Nephron progenitor cell (in vitro differentiated cells): ENCODE measurements at regions not wholly inside any gene's neighbourhood (a gene's known extent, or its start where the extent isn't known, plus 50 kb on each side); places are given as distances from the start of the nearest gene placed in this dataset.

ENCODE experiments used
- DNase-seq: peaks from one replicate; pipeline ENCODE4 v3.0.0; 2021
- H3K27ac Mint-ChIP-seq: 2 replicates; pipeline ENCODE4 v1.8.0; 2021; ENCODE audit warnings: mild to moderate bottlenecking, moderate library complexity, mixed read lengths
- H3K27me3 Mint-ChIP-seq: 2 replicates; pipeline ENCODE4 v1.8.0; 2021; ENCODE audit warnings: mild to moderate bottlenecking, low read depth, mixed read lengths; ENCODE audit not compliant: poor library complexity
- H3K36me3 Mint-ChIP-seq: 2 replicates; pipeline ENCODE4 v1.8.0; 2021; ENCODE audit warnings: low read depth, mixed read lengths
- H3K4me1 Mint-ChIP-seq: 2 replicates; pipeline ENCODE4 v1.8.0; 2021; ENCODE audit warnings: mixed read lengths
- H3K4me3 Mint-ChIP-seq: 2 replicates; pipeline ENCODE4 v1.8.0; 2021; ENCODE audit warnings: mild to moderate bottlenecking, moderate library complexity, mixed read lengths
- H3K9me3 Mint-ChIP-seq: 2 replicates; pipeline ENCODE4 v1.8.0; 2021; ENCODE audit warnings: mild to moderate bottlenecking, moderate library complexity, mixed read lengths
- CTCF ChIP-seq: fragments of 200-600 bp; sonication (generic); IDR thresholded peaks from 2 replicates; pipeline ENCODE4 v1.5.0; 2021; ENCODE audit warnings: antibody characterized with exemption

GRCh38 chr6:167470101-167470835 lies 145.4 kb downstream of the TTLL2 start:
- H3K9me3 Mint-ChIP-seq: no peaks in the 10 kb centered on the region
- H3K4me3 Mint-ChIP-seq: no peak overlapping the region
- H3K4me1 Mint-ChIP-seq: peaks cover 41% of the 10 kb centered on the region
- DNase-seq: no peak
- no peak overlapping the region for H3K27ac Mint-ChIP-seq
- no peak for TF ChIP-seq CTCF
- no peaks in the 10 kb centered on the region for H3K36me3 Mint-ChIP-seq
- H3K27me3 Mint-ChIP-seq: peaks cover 7% of the 10 kb centered on the region

GRCh38 chr6:167470836-167471547 lies 146.1 kb downstream of the TTLL2 start:
- Mint-ChIP-seq H3K36me3 (no peaks in the 10 kb centered on the region), H3K9me3 (no peaks in the 10 kb centered on the region), H3K27me3 (peaks cover 7% of the 10 kb centered on the region), H3K4me1 (peaks cover 39% of the 10 kb centered on the region), H3K4me3 (no peak overlapping the region), H3K27ac (no peak overlapping the region)
- DNase-seq: no peak
- TF ChIP-seq CTCF: no peak

GRCh38 chr6:167471548-167471930 lies 146.7 kb downstream of the TTLL2 start:
- Mint-ChIP-seq H3K4me3 (no peak overlapping the region), H3K36me3 (no peaks in the 10 kb centered on the region), H3K27ac (no peak overlapping the region), H3K9me3 (no peaks in the 10 kb centered on the region), H3K27me3 (peaks cover 7% of the 10 kb centered on the region), H3K4me1 (peaks cover 44% of the 10 kb centered on the region)
- TF ChIP-seq CTCF: no peak
- DNase-seq: no peak

- H3K9me3 Mint-ChIP-seq: no peaks in the 10 kb centered on the region
- no peak for TF ChIP-seq CTCF
- H3K4me1 Mint-ChIP-seq: peaks cover 44% of the 10 kb centered on the region
- no peak overlapping the region for H3K4me3 Mint-ChIP-seq
- no peak overlapping the region for H3K27ac Mint-ChIP-seq
- peaks cover 7% of the 10 kb centered on the region for H3K27me3 Mint-ChIP-seq
- H3K36me3 Mint-ChIP-seq: no peaks in the 10 kb centered on the region
- no peak for DNase-seq
These were observed 147.3 kb downstream of the TTLL2 start for GRCh38 chr6:167472148-167472547.

GRCh38 chr6:167472880-167473279 lies 148.0 kb downstream of the TTLL2 start:
- DNase-seq: no peak
- H3K4me3 Mint-ChIP-seq: no peak overlapping the region
- no peak overlapping the region for H3K27ac Mint-ChIP-seq
- H3K36me3 Mint-ChIP-seq: no peaks in the 10 kb centered on the region
- peaks cover 44% of the 10 kb centered on the region for H3K4me1 Mint-ChIP-seq
- no peak for TF ChIP-seq CTCF
- H3K9me3 Mint-ChIP-seq: no peaks in the 10 kb centered on the region
- peaks cover 7% of the 10 kb centered on the region for H3K27me3 Mint-ChIP-seq
